ENCODE measurements at regions not wholly inside any gene's neighbourhood (a gene's known extent, or its start where the extent isn't known, plus 50 kb on each side); places are given as distances from the start of the nearest gene placed in this dataset.
A peak's percentile ranks its signal among the peaks of the same experiment; 100 is the strongest.

DNA sequence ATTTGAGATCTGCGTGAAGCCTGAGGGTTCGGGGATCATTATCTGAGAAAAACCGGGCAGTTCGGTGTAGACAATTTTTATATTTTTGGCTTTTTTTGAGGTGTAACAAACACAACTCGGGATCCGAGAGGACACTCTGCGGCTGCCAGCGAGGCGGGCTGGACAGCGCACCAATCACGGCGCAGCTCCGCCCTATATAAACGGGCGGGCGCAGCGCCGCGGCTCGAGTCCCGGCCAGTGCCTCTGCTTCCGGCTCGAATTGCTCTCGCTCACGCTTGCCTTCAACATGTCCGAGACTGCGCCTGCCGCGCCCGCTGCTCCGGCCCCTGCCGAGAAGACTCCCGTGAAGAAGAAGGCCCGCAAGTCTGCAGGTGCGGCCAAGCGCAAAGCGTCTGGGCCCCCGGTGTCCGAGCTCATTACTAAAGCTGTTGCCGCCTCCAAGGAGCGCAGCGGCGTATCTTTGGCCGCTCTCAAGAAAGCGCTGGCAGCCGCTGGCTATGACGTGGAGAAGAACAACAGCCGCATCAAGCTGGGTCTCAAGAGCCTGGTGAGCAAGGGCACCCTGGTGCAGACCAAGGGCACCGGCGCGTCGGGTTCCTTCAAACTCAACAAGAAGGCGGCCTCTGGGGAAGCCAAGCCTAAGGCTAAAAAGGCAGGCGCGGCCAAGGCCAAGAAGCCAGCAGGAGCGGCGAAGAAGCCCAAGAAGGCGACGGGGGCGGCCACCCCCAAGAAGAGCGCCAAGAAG, 69.0 kb downstream of the HFE start:
- Histone ChIP-seq H3K4me3 (peak overlapping the region; percentile 49 to 94 (median 78)), H3K9me3 (no peaks in the 10 kb centered on the region), H3K4me1 (peaks cover 0 to 30% (median 11%) of the 10 kb centered on the region in 12 donors), H3K36me3 (no peaks in the 10 kb centered on the region), H3K27ac (peak overlapping the region; percentile 70 to 98 (median 95)), H3K27me3 (no peaks in the 10 kb centered on the region)
- ATAC-seq (peak; percentile 80 to 89 (median 86)), DNase-seq (peak; percentile 92 to 96 (median 93))
- WGBS, 4 donors, result 0 to 1% (median 1%) methylated on average over 34 to 61 of the region's 61 CpGs
- TF ChIP-seq, protein P1, sequence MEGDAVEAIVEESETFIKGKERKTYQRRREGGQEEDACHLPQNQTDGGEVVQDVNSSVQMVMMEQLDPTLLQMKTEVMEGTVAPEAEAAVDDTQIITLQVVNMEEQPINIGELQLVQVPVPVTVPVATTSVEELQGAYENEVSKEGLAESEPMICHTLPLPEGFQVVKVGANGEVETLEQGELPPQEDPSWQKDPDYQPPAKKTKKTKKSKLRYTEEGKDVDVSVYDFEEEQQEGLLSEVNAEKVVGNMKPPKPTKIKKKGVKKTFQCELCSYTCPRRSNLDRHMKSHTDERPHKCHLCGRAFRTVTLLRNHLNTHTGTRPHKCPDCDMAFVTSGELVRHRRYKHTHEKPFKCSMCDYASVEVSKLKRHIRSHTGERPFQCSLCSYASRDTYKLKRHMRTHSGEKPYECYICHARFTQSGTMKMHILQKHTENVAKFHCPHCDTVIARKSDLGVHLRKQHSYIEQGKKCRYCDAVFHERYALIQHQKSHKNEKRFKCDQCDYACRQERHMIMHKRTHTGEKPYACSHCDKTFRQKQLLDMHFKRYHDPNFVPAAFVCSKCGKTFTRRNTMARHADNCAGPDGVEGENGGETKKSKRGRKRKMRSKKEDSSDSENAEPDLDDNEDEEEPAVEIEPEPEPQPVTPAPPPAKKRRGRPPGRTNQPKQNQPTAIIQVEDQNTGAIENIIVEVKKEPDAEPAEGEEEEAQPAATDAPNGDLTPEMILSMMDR (IDR thresholded peaks at IDR 0.05), result peak in 1 of 12 donors; percentile 7
- peak; percentile 67 to 99 for TF ChIP-seq POLR2A (IDR thresholded peaks at IDR 0.05)
- intact Hi-C loops (cut with DNase I), result loop anchor here in 8 of 10 donors (1.0 to 5.0 kb wide), 10 partner anchors 29 to 124 kb away; a partner anchor contains a TSS

DNA sequence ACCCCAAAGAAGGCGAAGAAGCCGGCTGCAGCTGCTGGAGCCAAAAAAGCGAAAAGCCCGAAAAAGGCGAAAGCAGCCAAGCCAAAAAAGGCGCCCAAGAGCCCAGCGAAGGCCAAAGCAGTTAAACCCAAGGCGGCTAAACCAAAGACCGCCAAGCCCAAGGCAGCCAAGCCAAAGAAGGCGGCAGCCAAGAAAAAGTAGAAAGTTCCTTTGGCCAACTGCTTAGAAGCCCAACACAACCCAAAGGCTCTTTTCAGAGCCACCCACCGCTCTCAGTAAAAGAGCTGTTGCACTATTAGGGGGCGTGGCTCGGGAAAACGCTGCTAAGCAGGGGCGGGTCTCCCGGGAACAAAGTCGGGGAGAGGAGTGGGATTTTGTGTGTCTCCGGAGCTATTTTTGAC, 69.6 kb downstream of the HFE start:
- WGBS, 4 donors, result 0 to 1% (median 1%) methylated on average over 18 of the region's 18 CpGs
- intact Hi-C loops (cut with DNase I), result loop anchor here in 9 of 10 donors (1.0 to 5.0 kb wide), 11 partner anchors 30 to 125 kb away; a partner anchor contains a TSS
- peak; percentile 30 to 54 (median 38) for ATAC-seq

DNA sequence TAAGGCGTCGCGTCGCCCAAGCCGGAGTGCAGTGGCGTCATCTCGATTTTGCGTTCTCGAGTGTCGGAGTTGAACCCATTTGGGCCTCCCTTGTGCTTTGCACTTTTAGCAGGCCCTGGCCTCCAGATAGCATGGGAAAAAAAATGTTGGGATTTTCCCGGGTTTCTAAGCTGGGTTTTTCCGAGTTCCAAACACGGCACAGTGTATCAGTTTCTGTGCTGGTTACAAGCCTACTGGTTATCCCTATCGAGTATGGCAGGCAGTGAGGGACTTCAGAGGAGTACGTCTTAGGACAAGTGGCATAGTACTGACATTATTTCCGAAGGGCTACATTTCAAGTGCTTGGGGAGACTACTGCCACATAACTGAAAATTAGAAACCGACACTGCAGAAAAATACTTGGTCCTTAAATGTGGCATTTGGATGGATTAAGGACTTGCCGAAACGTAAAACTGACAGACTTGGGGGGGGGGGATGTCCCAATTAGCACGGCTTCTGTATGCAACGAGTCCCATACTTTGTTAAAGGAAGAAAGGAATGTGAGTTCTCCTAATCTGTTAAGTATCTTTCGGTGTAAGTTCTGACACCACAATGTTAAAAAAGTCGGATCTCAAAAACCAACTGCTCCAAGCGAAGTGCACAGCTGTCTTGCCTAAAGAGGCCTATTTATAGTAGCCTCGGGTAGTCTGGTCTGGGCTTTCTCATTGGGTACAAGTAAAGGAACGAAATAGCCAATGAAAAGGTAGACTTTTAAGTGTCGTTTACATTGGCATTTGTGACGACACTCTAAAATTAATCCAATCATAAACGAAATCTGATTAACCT, 70.2 kb downstream of the HFE start:
- H3K27me3 ChIP-seq, result no peaks in the 10 kb centered on the region
- peaks cover 0 to 2% (median 0%) of the 10 kb centered on the region in 9 donors for H3K36me3 ChIP-seq
- intact Hi-C loops (cut with DNase I), result loop anchor here in 9 of 10 donors (1.0 to 5.0 kb wide), 11 partner anchors 31 to 129 kb away; a partner anchor contains a TSS
- TF ChIP-seq, protein P1 (IDR thresholded peaks at IDR 0.05), result no peak
- TF ChIP-seq POLR2A (IDR thresholded peaks at IDR 0.05), result peak in 1 of 2 donors; percentile 73
- H3K4me1 ChIP-seq, result peaks cover 0 to 30% (median 11%) of the 10 kb centered on the region in 12 donors
- peak; percentile 88 to 89 (median 88) for ATAC-seq
- H3K27ac ChIP-seq, result peak overlapping the region; percentile 70 to 98 (median 95)
- H3K4me3 ChIP-seq, result peak overlapping the region; percentile 51 to 94 (median 78)
- 1% methylated on average over 29 of the region's 29 CpGs for WGBS, 4 donors
- H3K9me3 ChIP-seq, result no peaks in the 10 kb centered on the region
- peak in 1 of 5 donors; percentile 85 for DNase-seq

More for the DNA sequence above, 69.6 kb downstream of the HFE start:
- Histone ChIP-seq H3K9me3 (no peaks in the 10 kb centered on the region), H3K27ac (peak overlapping the region; percentile 70 to 98 (median 95)), H3K4me1 (peaks cover 0 to 30% (median 11%) of the 10 kb centered on the region in 12 donors), H3K27me3 (no peaks in the 10 kb centered on the region), H3K36me3 (no peaks in the 10 kb centered on the region), H3K4me3 (peak overlapping the region; percentile 49 to 94 (median 78))
- peak; percentile 57 to 79 (median 66) for DNase-seq
- TF ChIP-seq POLR2A (IDR thresholded peaks at IDR 0.05), result no peak
- TF ChIP-seq, protein P1 (IDR thresholded peaks at IDR 0.05), result no peak
